ENCODE measurements at regions not wholly inside any gene's neighbourhood (a gene's known extent, or its start where the extent isn't known, plus 50 kb on each side); places are given as distances from the start of the nearest gene placed in this dataset.

- Mint-ChIP-seq H3K9me3 (ENCODE audit: low read depth) (peaks cover 4% of the 10 kb centered on the region), H3K27me3 (no peaks in the 10 kb centered on the region), H3K27ac (no peak overlapping the region), H3K4me3 (ENCODE audit: low read depth) (no peak overlapping the region), H3K4me1 (ENCODE audit: low read depth) (no peaks in the 10 kb centered on the region), H3K36me3 (ENCODE audit: insufficient read depth) (no peaks in the 10 kb centered on the region)
- no peak for TF ChIP-seq CTCF (IDR thresholded peaks at IDR 0.05; ENCODE audit: unreplicated experiment)
- no peak for DNase-seq (ENCODE audit: low spot score, unreplicated experiment)
Observed at GRCh38 chr18:71287268-71287667, 998.4 kb downstream of the SOCS6 start.

GRCh38 chr18:71252351-71252865, 963.6 kb downstream of the SOCS6 start:
- no peaks in the 10 kb centered on the region for H3K27me3 Mint-ChIP-seq
- H3K9me3 Mint-ChIP-seq (ENCODE audit: low read depth) = no peaks in the 10 kb centered on the region
- TF ChIP-seq CTCF (IDR thresholded peaks at IDR 0.05; ENCODE audit: unreplicated experiment) = no peak
- no peak overlapping the region for H3K27ac Mint-ChIP-seq
- no peak for DNase-seq (ENCODE audit: low spot score, unreplicated experiment)
- peaks cover 8% of the 10 kb centered on the region for H3K4me1 Mint-ChIP-seq (ENCODE audit: low read depth)
- H3K4me3 Mint-ChIP-seq (ENCODE audit: low read depth) = no peak overlapping the region
- H3K36me3 Mint-ChIP-seq (ENCODE audit: insufficient read depth) = no peaks in the 10 kb centered on the region

- H3K27me3 Mint-ChIP-seq = no peaks in the 10 kb centered on the region
- peaks cover 8% of the 10 kb centered on the region for H3K4me1 Mint-ChIP-seq (ENCODE audit: low read depth)
- DNase-seq (ENCODE audit: low spot score, unreplicated experiment) = no peak
- TF ChIP-seq CTCF (IDR thresholded peaks at IDR 0.05; ENCODE audit: unreplicated experiment) = no peak
- no peak overlapping the region for H3K27ac Mint-ChIP-seq
- no peaks in the 10 kb centered on the region for H3K9me3 Mint-ChIP-seq (ENCODE audit: low read depth)
- H3K4me3 Mint-ChIP-seq (ENCODE audit: low read depth) = no peak overlapping the region
- H3K36me3 Mint-ChIP-seq (ENCODE audit: insufficient read depth) = no peaks in the 10 kb centered on the region
Observed at GRCh38 chr18:71250191-71250590, 961.3 kb downstream of the SOCS6 start.

- H3K36me3 Mint-ChIP-seq (ENCODE audit: insufficient read depth) = no peaks in the 10 kb centered on the region
- no peak overlapping the region for H3K4me3 Mint-ChIP-seq (ENCODE audit: low read depth)
- no peak for TF ChIP-seq CTCF (IDR thresholded peaks at IDR 0.05; ENCODE audit: unreplicated experiment)
- no peaks in the 10 kb centered on the region for H3K9me3 Mint-ChIP-seq (ENCODE audit: low read depth)
- H3K4me1 Mint-ChIP-seq (ENCODE audit: low read depth) = peaks cover 8% of the 10 kb centered on the region
- no peak for DNase-seq (ENCODE audit: low spot score, unreplicated experiment)
- H3K27me3 Mint-ChIP-seq = no peaks in the 10 kb centered on the region
- H3K27ac Mint-ChIP-seq = no peak overlapping the region
Observed at GRCh38 chr18:71249791-71250190, 960.9 kb downstream of the SOCS6 start.

- no peak for DNase-seq (ENCODE audit: low spot score, unreplicated experiment)
- Mint-ChIP-seq H3K9me3 (ENCODE audit: low read depth) (no peaks in the 10 kb centered on the region), H3K27me3 (no peaks in the 10 kb centered on the region), H3K4me1 (ENCODE audit: low read depth) (no peaks in the 10 kb centered on the region), H3K4me3 (ENCODE audit: low read depth) (no peak overlapping the region), H3K27ac (no peak overlapping the region), H3K36me3 (ENCODE audit: insufficient read depth) (no peaks in the 10 kb centered on the region)
- no peak for TF ChIP-seq CTCF (IDR thresholded peaks at IDR 0.05; ENCODE audit: unreplicated experiment)
Observed at GRCh38 chr18:71242981-71243380, 954.1 kb downstream of the SOCS6 start.
